Mucosa of descending colon (tissue), 3 donors: ENCODE measurements at regions not wholly inside any gene's neighbourhood (a gene's known extent, or its start where the extent isn't known, plus 50 kb on each side); places are given as distances from the start of the nearest gene placed in this dataset.

Experiments
- ATAC-seq: fragments of 200-7000 bp; cut with Tn5 transposase; one replicate; pipeline ENCODE4 v1.9.1; 2020; ENCODE audit warnings: mild to moderate bottlenecking, moderate library complexity
- DNase-seq, 3 donors: peaks; one replicate each; pipeline ENCODE4 v3.0.0-alpha.2; 2020
- H3K36me3 ChIP-seq: fragments of 200-600 bp; one replicate; pipeline ENCODE4 v1.8.0; 2021; ENCODE audit warnings: low read depth, mild to moderate bottlenecking
- H3K4me1 ChIP-seq: fragments of 200-600 bp; one replicate; pipeline ENCODE4 v1.8.0; 2021; ENCODE audit warnings: low read depth, mild to moderate bottlenecking
- H3K4me3 ChIP-seq: fragments of 200-600 bp; one replicate; pipeline ENCODE4 v1.8.0; 2021; ENCODE audit warnings: mild to moderate bottlenecking
- H3K9me3 ChIP-seq: fragments of 200-600 bp; one replicate; pipeline ENCODE4 v1.8.0; 2021; ENCODE audit warnings: mild to moderate bottlenecking
- intact Hi-C, 2 donors: fragments of 100-400 bp; cut with DNase I in 1 of 2; cut with micrococcal nuclease in 1 of 2; formaldehyde crosslinking; loops; one replicate each; pipeline versions ENCODE4 v1.11.0 to v1.11.1; 2022; cut with DNase I, micrococcal nuclease
- TF ChIP-seq, protein P1 (sequence below): fragments of 200-600 bp; IDR thresholded peaks from one replicate; pipeline ENCODE4 v1.8.0; 2022; ENCODE audit warnings: antibody characterized with exemption, mild to moderate bottlenecking
- donor health status: DM: no; HTN: no; CAD: no; lungs with moderate emphysema.
- donor health status: DM: no; HTN: no; CAD: no.
- donor health status: DM: no; HTN: yes; CAD: no.

DNA sequence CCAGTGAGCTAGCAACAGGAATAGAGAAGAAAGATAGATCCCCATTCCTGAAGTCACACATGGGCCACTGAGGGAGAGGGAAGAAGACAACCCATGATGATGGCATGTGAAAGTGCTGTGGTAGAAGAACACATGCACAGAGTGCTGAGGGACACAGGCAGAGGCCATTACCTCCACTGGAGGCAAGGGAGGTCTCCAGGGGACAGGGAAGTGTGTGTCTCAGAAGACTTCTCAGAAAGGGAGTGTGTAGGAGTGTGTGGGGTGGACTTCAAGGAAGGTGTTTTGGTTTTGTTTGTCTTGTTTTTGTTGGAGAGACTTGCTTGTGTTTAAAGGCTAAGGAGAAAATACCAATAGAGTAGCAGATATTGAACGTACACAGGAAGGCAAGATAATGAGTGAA lies 77.0 kb upstream of the SMARCA2 start:
- DNase-seq, result no peak
- intact Hi-C loops, result no loop called here
- no peaks in the 10 kb centered on the region for H3K9me3 ChIP-seq
- no peaks in the 10 kb centered on the region for H3K4me1 ChIP-seq
- TF ChIP-seq, protein P1, sequence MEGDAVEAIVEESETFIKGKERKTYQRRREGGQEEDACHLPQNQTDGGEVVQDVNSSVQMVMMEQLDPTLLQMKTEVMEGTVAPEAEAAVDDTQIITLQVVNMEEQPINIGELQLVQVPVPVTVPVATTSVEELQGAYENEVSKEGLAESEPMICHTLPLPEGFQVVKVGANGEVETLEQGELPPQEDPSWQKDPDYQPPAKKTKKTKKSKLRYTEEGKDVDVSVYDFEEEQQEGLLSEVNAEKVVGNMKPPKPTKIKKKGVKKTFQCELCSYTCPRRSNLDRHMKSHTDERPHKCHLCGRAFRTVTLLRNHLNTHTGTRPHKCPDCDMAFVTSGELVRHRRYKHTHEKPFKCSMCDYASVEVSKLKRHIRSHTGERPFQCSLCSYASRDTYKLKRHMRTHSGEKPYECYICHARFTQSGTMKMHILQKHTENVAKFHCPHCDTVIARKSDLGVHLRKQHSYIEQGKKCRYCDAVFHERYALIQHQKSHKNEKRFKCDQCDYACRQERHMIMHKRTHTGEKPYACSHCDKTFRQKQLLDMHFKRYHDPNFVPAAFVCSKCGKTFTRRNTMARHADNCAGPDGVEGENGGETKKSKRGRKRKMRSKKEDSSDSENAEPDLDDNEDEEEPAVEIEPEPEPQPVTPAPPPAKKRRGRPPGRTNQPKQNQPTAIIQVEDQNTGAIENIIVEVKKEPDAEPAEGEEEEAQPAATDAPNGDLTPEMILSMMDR, result no peak
- H3K36me3 ChIP-seq, result no peaks in the 10 kb centered on the region
- no peak overlapping the region for H3K4me3 ChIP-seq
- ATAC-seq, result no peak

DNA sequence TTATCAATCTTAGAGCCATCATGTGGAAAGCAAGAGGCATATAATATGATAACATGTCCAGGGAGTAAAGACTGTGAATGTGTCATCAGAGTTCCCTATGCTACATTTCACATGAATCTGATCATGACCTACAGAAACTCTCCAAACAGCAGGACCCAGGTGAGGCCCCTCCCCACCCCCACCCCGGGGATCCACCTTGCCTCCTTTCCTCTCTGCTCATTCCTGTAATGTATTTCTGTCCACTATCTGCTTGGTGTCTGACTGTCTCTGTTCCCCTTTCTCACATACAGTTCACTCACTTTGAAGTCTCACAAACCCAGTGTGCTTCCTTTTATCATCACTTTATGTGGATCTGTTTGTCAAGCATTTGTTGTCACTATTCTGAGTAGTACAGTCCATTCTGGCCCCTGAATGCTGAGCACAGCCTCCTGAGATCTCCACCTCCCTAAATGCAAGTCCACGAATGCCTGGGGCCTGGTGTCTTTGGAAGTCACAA lies 76.4 kb upstream of the SMARCA2 start:
- H3K4me3 ChIP-seq, result no peak overlapping the region
- H3K36me3 ChIP-seq, result no peaks in the 10 kb centered on the region
- H3K9me3 ChIP-seq, result no peaks in the 10 kb centered on the region
- no peak for ATAC-seq
- DNase-seq, result no peak
- H3K4me1 ChIP-seq, result no peaks in the 10 kb centered on the region
- intact Hi-C loops, result no loop called here
- TF ChIP-seq, protein P1, result no peak

DNA sequence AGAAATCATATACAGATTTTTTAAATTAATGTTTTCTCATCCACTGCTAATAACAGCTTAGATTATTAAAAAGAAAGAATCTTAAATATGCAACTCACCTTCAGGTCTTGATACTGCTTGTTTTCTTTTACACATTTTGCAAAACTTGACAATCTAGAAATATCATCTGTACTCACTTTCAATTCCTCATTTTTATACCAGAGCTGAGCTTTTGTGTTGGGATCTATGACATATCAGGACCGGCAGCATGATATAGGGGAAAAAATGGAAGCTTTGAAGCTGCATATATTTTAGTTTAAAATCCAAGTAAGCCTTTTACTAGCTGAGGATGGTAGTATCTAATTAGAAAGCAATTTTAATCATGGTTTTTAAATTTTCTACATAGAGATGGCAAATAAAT lies 75.7 kb upstream of the SMARCA2 start:
- intact Hi-C loops, result no loop called here
- H3K4me1 ChIP-seq, result no peaks in the 10 kb centered on the region
- H3K9me3 ChIP-seq, result no peaks in the 10 kb centered on the region
- H3K36me3 ChIP-seq, result no peaks in the 10 kb centered on the region
- no peak overlapping the region for H3K4me3 ChIP-seq
- DNase-seq, result no peak
- TF ChIP-seq, protein P1, result no peak
- ATAC-seq, result no peak

DNA sequence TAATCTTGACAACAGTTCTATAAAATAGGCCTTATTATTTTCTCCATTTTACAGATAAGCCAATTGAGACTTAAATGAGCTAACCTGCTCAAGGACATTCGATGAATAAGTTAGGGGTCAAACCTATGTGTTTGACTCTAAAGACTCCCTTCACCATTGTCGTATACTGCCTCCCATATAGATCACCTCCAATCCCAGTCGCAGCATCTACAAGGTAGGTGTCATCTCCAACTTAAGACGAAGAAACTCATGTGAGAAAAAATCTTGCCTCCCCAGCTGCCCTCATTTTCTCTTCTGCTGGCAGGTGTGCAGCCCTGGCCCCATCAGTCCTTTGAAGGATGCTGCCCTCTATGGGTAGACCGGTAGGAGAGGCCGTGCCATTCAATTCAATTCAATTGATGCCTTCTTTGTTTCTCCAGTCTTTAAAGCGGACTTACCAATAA lies 75.2 kb upstream of the SMARCA2 start:
- no peaks in the 10 kb centered on the region for H3K4me1 ChIP-seq
- DNase-seq (peak in 1 of 3 donors; percentile 26), ATAC-seq (peak; percentile 66)
- H3K36me3 ChIP-seq, result no peaks in the 10 kb centered on the region
- TF ChIP-seq, protein P1, result peak; percentile 54
- H3K4me3 ChIP-seq, result no peak overlapping the region
- no peaks in the 10 kb centered on the region for H3K9me3 ChIP-seq
- intact Hi-C loops, result no loop called here

DNA sequence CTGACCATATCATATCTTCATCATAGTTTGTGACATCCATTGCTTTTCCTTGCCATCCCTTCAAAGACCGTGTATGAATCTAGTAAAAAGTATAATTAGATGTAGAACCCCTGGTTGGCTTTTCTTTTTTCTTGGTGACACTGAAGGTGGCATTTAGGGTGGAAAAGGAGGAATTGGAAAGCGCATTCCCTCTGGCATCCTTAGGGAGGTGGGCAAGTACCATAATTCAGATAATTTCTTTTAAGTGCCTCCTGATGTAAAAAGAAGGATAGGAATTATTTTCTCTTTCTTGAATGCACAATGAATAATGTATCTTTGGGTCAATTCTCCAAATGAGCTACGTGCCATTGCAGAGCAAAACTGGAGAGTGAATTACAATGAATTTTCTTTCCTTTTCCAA lies 73.2 kb upstream of the SMARCA2 start:
- no peak for DNase-seq
- Histone ChIP-seq H3K9me3 (no peaks in the 10 kb centered on the region), H3K4me3 (no peak overlapping the region), H3K4me1 (no peaks in the 10 kb centered on the region), H3K36me3 (no peaks in the 10 kb centered on the region)
- intact Hi-C loops, result no loop called here
- TF ChIP-seq, protein P1, result no peak
- ATAC-seq, result no peak
